ENCODE measurements at regions not wholly inside any gene's neighbourhood (a gene's known extent, or its start where the extent isn't known, plus 50 kb on each side); places are given as distances from the start of the nearest gene placed in this dataset.
"Not testable (repeated sequence)": the region's sequence is repeated elsewhere in the genome, so short reads cannot be mapped to it uniquely, and the experiment has no call there.

GRCh38 chr15:99454941-99455788 is 110.6 kb upstream of the MEF2A start:
- ChIA-PET POLR2A (no interaction called here), CTCF (interaction anchor here (0.8 kb wide), 1 partner anchor 249 kb away, joined by 6 read pairs; no protein-coding TSS in a partner anchor)

DNA sequence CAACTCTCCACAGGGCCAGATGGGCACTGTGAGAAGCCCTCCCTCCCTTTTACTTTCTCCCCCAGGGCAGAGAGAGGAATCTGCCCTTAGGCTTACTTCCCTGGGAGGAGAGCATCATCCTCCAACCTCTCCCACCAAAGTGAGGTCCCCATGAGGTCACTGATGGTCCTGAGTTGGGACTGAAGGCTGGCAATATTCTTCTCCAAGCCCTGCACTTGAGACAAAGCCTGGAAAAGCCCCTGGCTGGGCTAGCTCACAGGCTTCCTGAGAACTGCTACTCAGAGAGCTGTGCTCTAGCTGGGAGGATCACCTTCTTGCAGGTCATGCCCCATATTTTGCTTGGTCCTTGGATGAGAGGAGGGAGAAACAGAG is 110.0 kb upstream of the MEF2A start:
- ChIA-PET POLR2A (no interaction called here), CTCF (no interaction called here)

- ChIA-PET CTCF (no interaction called here), POLR2A (no interaction called here)
Measured at GRCh38 chr15:99464137-99464536, 101.6 kb upstream of the MEF2A start.

DNA sequence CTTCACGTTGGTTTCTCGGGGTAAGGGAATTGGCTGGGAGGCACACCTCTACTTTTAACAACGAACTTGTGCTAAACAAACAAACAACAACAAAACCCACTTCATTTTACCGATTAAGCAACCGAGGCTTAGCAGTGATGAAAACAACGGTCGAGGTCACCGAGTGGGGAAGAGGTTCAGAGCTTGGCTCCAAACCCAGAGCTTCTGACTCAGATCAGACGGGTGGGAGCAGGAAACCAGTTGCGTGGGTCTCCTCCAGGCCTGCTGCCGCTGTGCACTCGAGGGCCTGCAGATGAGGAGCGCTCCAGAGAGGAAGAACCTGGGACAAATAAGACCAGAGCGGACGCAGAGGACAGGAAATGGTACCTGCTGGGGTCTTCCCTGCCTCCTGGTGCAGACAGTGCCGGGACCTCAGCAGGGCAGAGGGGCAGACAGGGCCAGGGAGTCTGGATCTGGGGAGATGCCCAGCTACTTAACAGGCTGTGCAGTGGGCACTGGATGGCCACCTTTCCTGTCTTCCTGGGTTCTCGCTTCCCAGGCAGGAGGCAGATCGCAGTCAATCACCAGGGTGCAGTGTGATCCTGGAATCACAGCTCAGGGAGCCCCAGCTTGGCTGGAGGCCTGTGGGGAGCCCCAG is 99.0 kb upstream of the MEF2A start:
- POLR2A ChIA-PET, result no interaction called here
- CTCF ChIA-PET, result no interaction called here

- ChIA-PET POLR2A (no interaction called here), CTCF (no interaction called here)
Measured at GRCh38 chr15:99467338-99467720, 98.5 kb upstream of the MEF2A start.

- CTCF ChIA-PET, result no interaction called here
- POLR2A ChIA-PET, result no interaction called here
Measured at GRCh38 chr15:99467853-99468464, 97.8 kb upstream of the MEF2A start.

DNA sequence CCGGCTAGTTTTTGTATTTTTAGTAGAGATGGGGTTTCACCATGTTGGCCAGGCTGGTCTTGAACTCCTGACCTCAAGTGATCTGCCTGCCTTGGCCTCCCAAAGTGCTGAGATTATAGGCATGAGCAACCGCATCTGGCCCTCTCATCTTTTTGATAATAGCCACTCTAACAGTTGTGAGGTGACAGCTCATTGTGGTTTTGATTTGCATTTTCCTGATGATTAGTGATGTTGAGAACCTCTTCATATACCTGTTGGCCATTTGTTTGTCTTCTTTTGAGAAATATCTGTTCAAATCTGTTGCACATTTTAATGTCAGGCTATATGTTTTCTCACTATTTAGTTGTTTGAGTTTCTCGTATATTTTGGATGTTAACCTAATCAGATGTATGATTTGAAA is 95.6 kb upstream of the MEF2A start:
- POLR2A ChIA-PET, result not testable (repeated sequence)

GRCh38 chr15:99472416-99473145 is 93.2 kb upstream of the MEF2A start:
- ChIA-PET CTCF (no interaction called here), POLR2A (no interaction called here)

More for the DNA sequence above, 95.6 kb upstream of the MEF2A start:
- CTCF ChIA-PET, result not testable (repeated sequence)

GRCh38 chr15:99473981-99474906 is 91.5 kb upstream of the MEF2A start:
- CTCF ChIA-PET, result no interaction called here

GRCh38 chr15:99474909-99475753 is 90.7 kb upstream of the MEF2A start:
- ChIA-PET CTCF (no interaction called here), POLR2A (no interaction called here)

More at GRCh38 chr15:99473981-99474906, 91.5 kb upstream of the MEF2A start:
- POLR2A ChIA-PET, result no interaction called here

DNA sequence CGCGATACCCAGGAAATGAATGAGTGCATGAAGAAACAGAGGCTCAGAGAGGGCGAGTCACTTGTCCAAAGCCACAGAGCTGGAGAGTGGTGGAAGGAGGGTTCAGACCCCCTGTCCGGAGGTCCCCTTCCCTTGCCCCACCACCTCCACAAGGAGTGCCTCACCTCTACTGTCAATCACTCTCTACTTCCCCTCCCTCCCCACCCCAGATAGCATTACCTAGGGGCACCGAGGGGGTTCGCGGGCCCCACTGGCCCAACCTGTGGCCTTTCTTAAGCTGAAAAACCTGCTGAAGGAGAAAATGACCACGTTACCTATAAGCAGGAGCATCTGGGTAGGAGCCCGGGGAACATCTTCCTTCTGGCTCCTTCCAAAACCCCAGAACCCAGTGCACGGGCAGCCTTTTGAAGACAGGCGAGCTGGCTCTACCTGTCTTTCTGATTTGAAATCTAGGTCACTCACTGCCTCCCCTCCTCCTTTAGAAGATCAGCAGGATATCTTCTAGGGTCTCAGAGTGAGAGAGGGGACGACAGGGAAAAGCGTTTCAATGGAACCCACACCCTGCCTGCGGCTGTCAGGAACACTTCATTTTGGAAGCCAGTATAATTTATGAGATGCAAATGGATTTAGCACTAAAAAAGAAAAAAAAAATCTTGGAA is 89.9 kb upstream of the MEF2A start:
- CTCF ChIA-PET, result interaction anchor here (0.6 kb wide), 1 partner anchor 190 kb away, joined by 3 read pairs; no protein-coding TSS in a partner anchor
- POLR2A ChIA-PET, result no interaction called here

DNA sequence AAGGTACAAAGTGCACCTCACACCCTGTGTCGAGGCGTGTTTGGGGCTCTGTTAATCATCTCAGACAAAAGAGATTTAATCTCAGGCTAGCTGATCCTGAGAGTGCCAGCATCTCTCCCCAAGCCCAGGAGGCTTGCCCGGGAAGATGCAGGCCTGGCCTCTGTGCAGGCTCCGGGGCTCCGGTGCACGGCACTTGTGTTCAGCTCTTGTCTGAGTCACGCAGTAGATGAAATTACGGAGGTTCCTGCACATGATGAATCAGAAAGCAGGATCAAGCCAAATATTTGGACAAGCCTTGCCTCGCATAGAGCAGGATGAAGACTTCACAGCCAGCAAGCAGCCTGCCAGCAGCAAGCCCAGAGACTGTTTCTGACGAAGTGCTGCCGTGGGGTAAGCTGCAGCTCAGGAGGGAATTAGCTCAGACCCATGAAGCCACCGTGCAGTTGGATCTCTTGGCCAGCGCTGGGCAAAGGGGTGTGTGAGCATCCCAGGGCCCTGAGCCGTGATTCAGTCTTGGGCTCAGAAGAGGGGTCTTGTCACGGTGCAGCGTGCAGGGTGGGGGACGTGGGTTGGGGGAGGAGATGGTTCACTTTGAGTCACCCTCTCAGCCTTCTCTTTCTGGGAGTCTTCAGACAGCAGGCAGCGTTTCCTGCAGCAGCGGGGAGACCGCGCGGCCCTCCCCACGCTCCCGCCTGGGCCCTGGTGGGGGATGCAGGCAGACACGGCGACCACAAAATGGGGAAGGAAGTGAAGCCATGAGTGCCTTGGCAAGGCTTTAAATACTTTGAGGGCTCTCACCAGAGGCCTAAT is 89.2 kb upstream of the MEF2A start:
- ChIA-PET CTCF (interaction anchor here (0.6 kb wide), 1 partner anchor 189 kb away, joined by 3 read pairs; no protein-coding TSS in a partner anchor), POLR2A (no interaction called here)

DNA sequence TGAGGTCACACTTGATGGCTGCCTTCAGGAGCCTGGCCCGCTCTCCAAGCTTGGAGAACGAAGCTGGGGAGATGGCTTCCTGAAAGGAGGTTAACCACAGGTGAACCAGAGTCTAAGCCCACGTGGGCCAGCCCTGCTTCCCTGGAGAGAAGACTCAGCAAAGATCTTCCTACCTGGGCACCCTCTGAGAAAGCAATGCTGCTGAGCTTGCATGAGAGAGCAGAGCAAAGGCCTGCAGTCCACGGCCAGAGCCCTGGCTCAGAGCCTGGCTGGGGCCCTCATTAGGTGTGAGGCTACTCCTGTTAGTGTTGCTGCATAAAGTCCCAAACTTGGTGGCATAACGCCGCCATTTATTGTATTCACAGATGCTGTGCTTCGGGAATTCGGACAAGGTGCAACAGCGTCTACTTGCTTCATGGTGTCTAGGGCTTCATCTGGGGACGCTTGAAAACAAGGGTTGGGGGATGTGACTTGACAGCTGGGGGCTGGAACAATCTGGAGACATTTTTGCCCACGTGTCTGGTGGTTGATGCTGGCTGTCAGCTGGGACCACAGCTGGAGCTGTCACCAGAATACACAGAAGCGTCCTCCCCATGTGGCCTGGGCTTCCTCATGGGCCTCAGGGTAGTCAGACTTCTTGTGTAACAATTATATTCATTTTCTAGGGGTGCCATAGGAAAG is 87.9 kb upstream of the MEF2A start:
- ChIA-PET POLR2A (no interaction called here), CTCF (no interaction called here)

- ChIA-PET CTCF (no interaction called here), POLR2A (no interaction called here)
Measured at GRCh38 chr15:99478977-99479376, 86.8 kb upstream of the MEF2A start.

GRCh38 chr15:99480016-99480810 is 85.6 kb upstream of the MEF2A start:
- ChIA-PET POLR2A (no interaction called here), CTCF (interaction anchor here (0.6 kb wide), 1 partner anchor 69 kb away, joined by 3 read pairs; no protein-coding TSS in a partner anchor)

All from activated CD8-positive, alpha-beta memory T cell treated with anti-CD3 and anti-CD28 coated beads for 36 hours (primary cell).